IMR-90 (cell line): ENCODE measurements at regions not wholly inside any gene's neighbourhood (a gene's known extent, or its start where the extent isn't known, plus 50 kb on each side); places are given as distances from the start of the nearest gene placed in this dataset.

ENCODE experiments used
- ATAC-seq: fragments of 200-7000 bp; cut with Tn5 transposase; 2 replicates; pipeline ENCODE4 v1.9.1; 2020; ENCODE audit warnings: low read depth, mild to moderate bottlenecking, moderate library complexity
- BruUV-seq: library from RNA; stranded (reverse); fragments of 400-500 nt; replicated peaks from 2 replicates; lab custom pipeline; 2021; lab: Mats Ljungman, UMichigan
- CTCF ChIA-PET: fragments of 300-600 bp; formaldehyde crosslinking; extraction: SDS; loops from one replicate; lab custom pipeline; 2021; ENCODE audit warnings: antibody characterized with exemption; lab: Yijun Ruan, JAX
- POLR2A ChIA-PET: fragments of 300-600 bp; sonication (Branson Sonifier 250); formaldehyde crosslinking; loops from one replicate; lab custom pipeline; 2022; ENCODE audit warnings: antibody characterized with exemption; ENCODE audit not compliant: unreplicated experiment; lab: Charles Lee
- DNase-seq: peaks from one replicate; pipeline ENCODE4 v3.0.0; 2013
- H2AFZ ChIP-seq: replicated peaks from 2 replicates; pipeline ENCODE3; 2013; ENCODE audit warnings: low read length, mild to moderate bottlenecking; ENCODE audit not compliant: poor library complexity
- H2AK5ac ChIP-seq: 2 replicates; pipeline ENCODE4 v1.6.1; 2013; ENCODE audit warnings: low read depth, low read length, inconsistent platforms
- H2AK9ac ChIP-seq: replicated peaks from 2 replicates; pipeline ENCODE3; 2013; ENCODE audit warnings: mild to moderate bottlenecking, low read depth, low read length, moderate library complexity; ENCODE audit not compliant: poor library complexity
- H2BK120ac ChIP-seq: 2 replicates; pipeline ENCODE4 v1.6.1; 2013; ENCODE audit warnings: low read depth, low read length, inconsistent platforms
- H2BK15ac ChIP-seq: 3 replicates; pipeline ENCODE4 v1.6.1; 2013; ENCODE audit warnings: low read depth, low read length, inconsistent platforms
- H2BK20ac ChIP-seq: 2 replicates; pipeline ENCODE4 v1.6.1; 2013; ENCODE audit warnings: low read depth, mild to moderate bottlenecking, inconsistent platforms, low read length, moderate library complexity
- H2BK5ac ChIP-seq: 2 replicates; pipeline ENCODE4 v1.6.1; 2013; ENCODE audit warnings: mild to moderate bottlenecking, low read depth, low read length, inconsistent platforms; ENCODE audit not compliant: poor library complexity, severe bottlenecking
- H3K14ac ChIP-seq: replicated peaks from 2 replicates; pipeline ENCODE4 v1.6.1; 2013; ENCODE audit warnings: low read depth, low read length, inconsistent platforms
- H3K18ac ChIP-seq: 2 replicates; pipeline ENCODE4 v1.6.1; 2013; ENCODE audit warnings: low read depth, low read length, control low read depth
- H3K23ac ChIP-seq: 2 replicates; pipeline ENCODE4 v1.6.1; 2013; ENCODE audit warnings: low read depth, low read length, inconsistent platforms
- H3K27ac ChIP-seq: 2 replicates; pipeline ENCODE4 v1.5.1; 2013; ENCODE audit warnings: mild to moderate bottlenecking, control low read depth, low read length; ENCODE audit not compliant: insufficient read depth
- H3K27me3 ChIP-seq: 2 replicates; pipeline ENCODE4 v1.6.1; 2013; ENCODE audit warnings: low read length; ENCODE audit not compliant: control insufficient read depth, insufficient read depth
- H3K36me3 ChIP-seq: 2 replicates; pipeline ENCODE4 v1.6.1; 2013; ENCODE audit warnings: low read length, mixed read lengths; ENCODE audit not compliant: control insufficient read depth, insufficient read depth
- H3K4ac ChIP-seq: 2 replicates; pipeline ENCODE4 v1.6.1; 2013; ENCODE audit warnings: low read depth, low read length, inconsistent platforms
- H3K4me1 ChIP-seq: 2 replicates; pipeline ENCODE4 v1.6.1; 2013; ENCODE audit warnings: low read length, mixed read lengths; ENCODE audit not compliant: control insufficient read depth, insufficient read depth
- H3K4me2 ChIP-seq: 2 replicates; pipeline ENCODE4 v1.6.1; 2013; ENCODE audit warnings: low read depth, mild to moderate bottlenecking, control low read depth, low read length, moderate library complexity
- H3K4me3 ChIP-seq: 2 replicates; pipeline ENCODE4 v1.5.1; 2013; ENCODE audit warnings: low read depth, mild to moderate bottlenecking, control low read depth, low read length, moderate library complexity; ENCODE audit not compliant: insufficient read depth
- H3K56ac ChIP-seq: 2 replicates; pipeline ENCODE4 v1.6.1; 2013; ENCODE audit warnings: low read length, inconsistent platforms; ENCODE audit not compliant: insufficient read depth; ENCODE audit errors: extremely low read depth
- H3K79me1 ChIP-seq, 2 experiments: 2 replicates each; pipeline ENCODE4 v1.6.1; 2013; ENCODE audit warnings: low read length in 2 of 2, inconsistent platforms in 1 of 2, low read depth in 1 of 2
- H3K9ac ChIP-seq: 2 replicates; pipeline ENCODE4 v1.6.1; 2013; ENCODE audit warnings: low read depth, low read length, control low read depth
- H3K9me1 ChIP-seq: 2 replicates; pipeline ENCODE4 v1.6.1; 2013; ENCODE audit warnings: low read length, inconsistent platforms; ENCODE audit not compliant: insufficient read depth
- H3K9me3 ChIP-seq: 2 replicates; pipeline ENCODE4 v1.6.1; 2013; ENCODE audit warnings: low read length; ENCODE audit not compliant: control insufficient read depth, insufficient read depth
- H4K20me1 ChIP-seq: 2 replicates; pipeline ENCODE4 v1.6.1; 2013; ENCODE audit warnings: low read length, inconsistent platforms; ENCODE audit not compliant: insufficient read depth
- H4K5ac ChIP-seq: 2 replicates; pipeline ENCODE4 v1.6.1; 2013; ENCODE audit warnings: mild to moderate bottlenecking, low read depth, low read length, control low read depth
- H4K8ac ChIP-seq, 2 experiments: 2 replicates each; pipeline ENCODE4 v1.6.1; 2013; ENCODE audit warnings: low read depth in 2 of 2, low read length in 2 of 2, control low read depth in 1 of 2, inconsistent platforms in 1 of 2
- H4K91ac ChIP-seq: 2 replicates; pipeline ENCODE4 v1.6.1; 2013; ENCODE audit warnings: low read depth, low read length, inconsistent platforms; ENCODE audit not compliant: insufficient read depth
- CEBPB ChIP-seq: IDR thresholded peaks from 2 replicates; pipeline ENCODE4 v1.6.1; 2012; ENCODE audit warnings: low read depth, low read length, improper control_type of control experiment
- MXI1 ChIP-seq: IDR thresholded peaks from 2 replicates; pipeline ENCODE4 v1.6.1; 2012; ENCODE audit warnings: low read depth, mild to moderate bottlenecking, low read length, moderate library complexity, borderline replicate concordance
- NFE2L2 ChIP-seq: fragments of 150-350 bp; IDR thresholded peaks from 2 replicates; pipeline ENCODE4 v1.6.1; 2016; ENCODE audit warnings: low read depth, mild to moderate bottlenecking, low read length
- WGBS, 2 experiments: methylation state at CpG; one replicate each; pipeline versions ENCODE4 v1.1.5 to v1.1.7; 2013; ENCODE audit warnings: missing lambda C conversion rate in 2 of 2; ENCODE audit not compliant: insufficient read length in 1 of 2; ENCODE audit errors: extremely low coverage in 2 of 2; 5-methylcytosine and 5-hydroxymethylcytosine counted together
- dilution Hi-C: fragments of 300-500 bp; cut with HindIII; formaldehyde crosslinking; loops from one replicate; pipeline ENCODE4 v1.14.3; 2018; ENCODE audit warnings: low sequenced_read_pairs; ENCODE audit not compliant: unreplicated experiment
- in situ Hi-C: fragments of 300-500 bp; cut with MboI; formaldehyde crosslinking; loops from 3 replicates; pipeline ENCODE4 v1.14.3; 2019; ENCODE audit warnings: low sequenced_read_pairs, inconsistent platforms, mixed read lengths
- intact Hi-C: fragments of 100-400 bp; cut with micrococcal nuclease; formaldehyde crosslinking; loops from 2 replicates; pipeline ENCODE4 v1.10.0; 2022

DNA sequence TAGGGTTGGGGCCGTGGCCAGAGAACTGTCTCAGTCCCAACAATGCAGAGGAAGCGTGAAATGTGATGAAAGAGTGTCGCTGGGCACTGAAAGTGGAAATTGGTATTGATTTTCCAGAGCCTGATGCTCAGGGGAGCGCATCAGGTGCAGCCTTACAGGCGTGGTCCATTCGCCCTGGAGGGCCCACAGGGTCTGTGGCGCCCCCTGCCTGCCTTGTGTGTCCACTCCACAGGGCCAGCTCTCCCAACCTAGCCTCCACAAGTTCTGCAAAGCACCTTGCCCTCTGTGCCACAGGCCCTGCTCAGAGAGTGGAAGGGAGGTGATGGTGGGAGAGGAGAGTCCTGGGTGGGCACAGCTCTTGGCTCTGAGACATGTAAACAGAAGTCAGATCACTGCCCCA, 54.9 kb upstream of the LMO1 start:
- ChIA-PET POLR2A (no interaction called here), CTCF (no interaction called here)
- Histone ChIP-seq H3K4me3 (no peak overlapping the region), H2BK20ac (no peak overlapping the region), H2BK5ac (no peak overlapping the region), H3K18ac (no peak overlapping the region), H2BK15ac (no peak overlapping the region), H3K4ac (no peak overlapping the region), H3K9ac (no peak overlapping the region), H3K36me3 (no peaks in the 10 kb centered on the region), H3K79me1 (no peaks in the 10 kb centered on the region), H4K20me1 (no peaks in the 10 kb centered on the region), H2BK120ac (no peak overlapping the region), H3K9me3 (no peaks in the 10 kb centered on the region), H3K9me1 (no peaks in the 10 kb centered on the region), H2AK9ac (no peak overlapping the region), H3K27me3 (peaks cover 42% of the 10 kb centered on the region), H4K8ac (no peak overlapping the region), H3K27ac (no peak overlapping the region), H4K91ac (no peak overlapping the region), H3K56ac (no peak overlapping the region), H3K23ac (no peak overlapping the region), H3K4me1 (no peaks in the 10 kb centered on the region), H3K4me2 (no peak overlapping the region), H2AFZ (peak overlapping the region; percentile 32), H3K14ac (no peak overlapping the region), H4K5ac (no peak overlapping the region), H2AK5ac (no peak overlapping the region)
- no peak for DNase-seq
- TF ChIP-seq MXI1: no peak
- TF ChIP-seq NFE2L2: no peak
- TF ChIP-seq CEBPB: no peak
- no peak for ATAC-seq
- no TSS peak for BruUV-seq
- 71% methylated on average over 4 of the region's 7 CpGs; no CpG with 5 or more reads in 1 of the 2 experiments for WGBS, 2 experiments
- dilution Hi-C loops (no loop called here), in situ Hi-C loops (no loop called here), intact Hi-C loops (no loop called here)
